Gastrocnemius medialis (tissue), 4 donors: ENCODE measurements at regions not wholly inside any gene's neighbourhood (a gene's known extent, or its start where the extent isn't known, plus 50 kb on each side); places are given as distances from the start of the nearest gene placed in this dataset.

Experiments
- ATAC-seq, 2 donors: fragments of 150-250 bp; one replicate each; pipeline ENCODE4 v1.9.1; 2016
- DNase-seq, 2 donors: peaks; one replicate each; pipeline ENCODE4 v3.0.0-alpha.2; 2019
- H3K27ac ChIP-seq, 4 donors: fragments of 200-600 bp; sonication (generic); 1 replicate in 1 of 4; 2 replicates in 3 of 4; pipeline ENCODE4 v1.5.1; 2016 to 2018; ENCODE audit warnings: mild to moderate bottlenecking in 2 of 4, moderate library complexity in 1 of 4
- H3K27me3 ChIP-seq, 3 donors: fragments of 200-600 bp; sonication (generic) in 2 of 3; 1 replicate in 1 of 3; 2 replicates in 2 of 3; pipeline versions ENCODE4 v1.5.1 to v1.6.0; 2016 to 2019; ENCODE audit warnings: mild to moderate bottlenecking in 1 of 3, moderate library complexity in 1 of 3
- H3K36me3 ChIP-seq, 2 donors: fragments of 200-600 bp; sonication (generic) in 1 of 2; one replicate each; pipeline ENCODE4 v1.5.1; 2017 to 2018
- H3K4me1 ChIP-seq, 2 donors: fragments of 200-600 bp; sonication (generic) in 1 of 2; one replicate each; pipeline ENCODE4 v1.5.1; 2016 to 2017; ENCODE audit warnings: mild to moderate bottlenecking in 2 of 2
- H3K4me3 ChIP-seq, 4 donors: fragments of 200-600 bp; sonication (generic) in 3 of 4; 1 replicate in 1 of 4; 2 replicates in 3 of 4; pipeline ENCODE4 v1.5.1; 2016 to 2019; ENCODE audit warnings: mild to moderate bottlenecking in 2 of 4
- H3K9me3 ChIP-seq, 3 donors: fragments of 200-600 bp; sonication (generic) in 2 of 3; 1 replicate in 1 of 3; 2 replicates in 2 of 3; pipeline ENCODE4 v1.5.1; 2016 to 2019
- POLR2A ChIP-seq, 2 donors: fragments of 450-650 bp; IDR thresholded peaks; one replicate each; pipeline ENCODE4 v1.6.1; 2017; ENCODE audit warnings: antibody characterized with exemption in 2 of 2, mild to moderate bottlenecking in 2 of 2, moderate library complexity in 2 of 2
- in situ Hi-C, 4 donors: fragments of 200-750 bp; cut with MboI; loops; one replicate each; pipeline versions ENCODE4 v1.15.0 to v1.8.0; 2017; ENCODE audit warnings: low sequenced_read_pairs in 4 of 4
- intact Hi-C: fragments of 100-400 bp; cut with DNase I; formaldehyde crosslinking; loops from one replicate; pipeline ENCODE4 v1.15.1; 2023; ENCODE audit warnings: low total_unique reads
- TF ChIP-seq, protein P1 (sequence below), 5 experiments: fragments of 450-650 bp in 3 of 5; fragments of 200-600 bp in 2 of 5; sonication (generic) in 2 of 5; IDR thresholded peaks in 4 of 5; conservative IDR thresholded peaks in 1 of 5; 1 replicate in 4 of 5; 2 replicates in 1 of 5; pipeline ENCODE4 v1.5.1; 2016 to 2019; ENCODE audit warnings: antibody characterized with exemption in 5 of 5, mild to moderate bottlenecking in 3 of 5, moderate library complexity in 3 of 5

DNA sequence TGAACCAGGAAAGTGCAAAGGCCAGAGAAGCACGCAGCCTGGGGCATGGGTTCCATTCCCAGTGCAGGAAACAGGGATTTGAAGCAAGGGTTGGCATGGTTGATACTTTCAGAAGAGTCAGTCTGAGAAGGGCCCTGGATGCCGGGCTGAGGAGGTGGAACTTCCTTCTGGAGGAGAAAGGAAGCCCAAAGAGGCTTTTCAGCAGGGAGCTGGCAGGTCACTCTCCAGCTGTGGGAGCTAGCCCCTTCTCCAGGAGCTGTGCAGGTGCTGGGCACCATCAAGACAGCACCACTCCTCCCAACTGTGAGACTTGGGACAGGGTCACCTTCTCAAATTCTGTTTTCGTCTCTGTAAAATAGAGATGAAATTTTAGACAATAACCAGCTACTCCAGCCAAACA, 169.8 kb downstream of the ZNF248 start:
- intact Hi-C loops (no loop called here), in situ Hi-C loops (no loop called here)
- Histone ChIP-seq H3K36me3 (no peaks in the 10 kb centered on the region), H3K27me3 (no peaks in the 10 kb centered on the region), H3K4me1 (no peaks in the 10 kb centered on the region), H3K4me3 (no peak overlapping the region), H3K9me3 (no peaks in the 10 kb centered on the region), H3K27ac (no peak overlapping the region)
- no peak for ATAC-seq
- no peak for DNase-seq
- TF ChIP-seq, protein P1, sequence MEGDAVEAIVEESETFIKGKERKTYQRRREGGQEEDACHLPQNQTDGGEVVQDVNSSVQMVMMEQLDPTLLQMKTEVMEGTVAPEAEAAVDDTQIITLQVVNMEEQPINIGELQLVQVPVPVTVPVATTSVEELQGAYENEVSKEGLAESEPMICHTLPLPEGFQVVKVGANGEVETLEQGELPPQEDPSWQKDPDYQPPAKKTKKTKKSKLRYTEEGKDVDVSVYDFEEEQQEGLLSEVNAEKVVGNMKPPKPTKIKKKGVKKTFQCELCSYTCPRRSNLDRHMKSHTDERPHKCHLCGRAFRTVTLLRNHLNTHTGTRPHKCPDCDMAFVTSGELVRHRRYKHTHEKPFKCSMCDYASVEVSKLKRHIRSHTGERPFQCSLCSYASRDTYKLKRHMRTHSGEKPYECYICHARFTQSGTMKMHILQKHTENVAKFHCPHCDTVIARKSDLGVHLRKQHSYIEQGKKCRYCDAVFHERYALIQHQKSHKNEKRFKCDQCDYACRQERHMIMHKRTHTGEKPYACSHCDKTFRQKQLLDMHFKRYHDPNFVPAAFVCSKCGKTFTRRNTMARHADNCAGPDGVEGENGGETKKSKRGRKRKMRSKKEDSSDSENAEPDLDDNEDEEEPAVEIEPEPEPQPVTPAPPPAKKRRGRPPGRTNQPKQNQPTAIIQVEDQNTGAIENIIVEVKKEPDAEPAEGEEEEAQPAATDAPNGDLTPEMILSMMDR (IDR thresholded peaks at IDR 0.05 in 4 of 5, conservative IDR thresholded peaks at IDR 0.05 in 1 of 5), result no peak
- no peak for TF ChIP-seq POLR2A (IDR thresholded peaks at IDR 0.05)

DNA sequence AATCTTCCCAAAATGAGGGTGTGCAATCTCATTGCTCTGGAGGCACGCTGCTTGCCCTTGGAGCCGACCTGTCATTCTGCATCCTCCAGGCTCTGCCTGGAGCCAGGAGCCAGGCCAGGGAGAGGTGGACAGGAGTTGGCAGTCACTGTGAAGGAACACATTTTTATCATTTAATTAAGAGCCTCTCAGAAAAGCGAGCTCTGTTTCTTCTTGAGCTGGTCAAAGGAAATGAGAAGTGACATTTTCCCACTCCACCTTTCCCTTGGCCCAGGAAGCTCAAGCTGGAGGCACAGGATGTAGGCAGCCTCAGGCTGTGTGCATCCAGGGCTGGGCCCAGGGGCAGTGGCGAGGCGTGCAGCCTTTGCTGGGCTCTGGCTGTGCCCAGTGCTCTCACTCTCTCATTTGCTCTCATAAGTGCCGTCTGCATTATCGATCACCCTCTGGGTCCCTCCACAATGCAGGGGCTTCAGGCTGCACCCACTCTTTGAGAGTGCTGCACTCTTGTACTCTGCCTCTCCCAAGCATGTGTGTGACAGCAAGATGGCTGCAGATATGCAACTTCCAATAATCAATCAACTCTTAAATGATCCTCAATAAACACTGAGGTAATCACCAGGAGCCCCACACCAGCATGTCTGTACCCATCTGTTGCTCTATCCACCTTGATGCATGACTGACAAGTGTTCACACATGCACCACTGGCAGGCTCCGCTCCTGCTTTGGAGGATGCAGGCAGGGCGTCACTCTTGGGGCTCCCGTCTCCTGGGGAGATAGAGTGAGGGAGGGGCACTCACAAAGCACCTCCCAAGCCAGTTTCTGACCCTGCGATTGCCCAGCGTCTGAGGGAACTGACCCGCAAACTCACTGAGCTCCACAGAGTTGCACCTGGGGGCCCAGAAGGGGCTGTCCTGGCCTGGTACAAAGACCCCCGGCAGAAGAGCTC, 171.4 kb downstream of the ZNF248 start:
- in situ Hi-C loops, result no loop called here

DNA sequence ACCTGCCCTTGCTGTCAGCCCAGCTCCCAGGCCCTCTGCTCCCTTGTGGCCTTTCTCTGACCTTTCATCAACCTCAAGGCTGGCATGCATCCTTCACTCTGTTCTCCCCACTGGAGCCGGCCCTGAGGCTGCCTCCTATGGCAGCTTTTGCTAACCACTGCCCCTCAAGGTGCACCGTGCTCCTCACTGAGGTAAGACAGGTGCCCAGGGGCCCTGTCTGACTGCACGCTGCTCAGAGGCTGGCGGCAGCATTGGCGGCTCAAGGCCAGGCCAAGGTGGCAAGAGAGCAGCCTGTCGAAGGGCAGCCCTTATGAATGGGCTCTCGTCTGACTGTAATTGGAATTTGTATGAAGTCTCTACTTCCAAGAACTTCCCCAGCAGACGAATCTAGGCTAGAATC, 172.6 kb downstream of the ZNF248 start:
- Histone ChIP-seq H3K4me1 (no peaks in the 10 kb centered on the region), H3K9me3 (no peaks in the 10 kb centered on the region), H3K36me3 (no peaks in the 10 kb centered on the region), H3K27ac (no peak overlapping the region), H3K4me3 (no peak overlapping the region), H3K27me3 (no peaks in the 10 kb centered on the region)
- intact Hi-C loops, result no loop called here
- in situ Hi-C loops, result no loop called here
- no peak for TF ChIP-seq POLR2A (IDR thresholded peaks at IDR 0.05)
- TF ChIP-seq, protein P1 (IDR thresholded peaks at IDR 0.05 in 4 of 5, conservative IDR thresholded peaks at IDR 0.05 in 1 of 5), result no peak
- DNase-seq, result no peak
- ATAC-seq, result no peak

More for the DNA sequence above, 171.4 kb downstream of the ZNF248 start:
- ATAC-seq (no peak), DNase-seq (no peak)
- intact Hi-C loops, result no loop called here
- H3K4me3 ChIP-seq, result no peak overlapping the region
- H3K36me3 ChIP-seq, result no peaks in the 10 kb centered on the region
- no peak for TF ChIP-seq POLR2A (IDR thresholded peaks at IDR 0.05)
- TF ChIP-seq, protein P1 (IDR thresholded peaks at IDR 0.05 in 4 of 5, conservative IDR thresholded peaks at IDR 0.05 in 1 of 5), result no peak
- no peak overlapping the region for H3K27ac ChIP-seq
- H3K27me3 ChIP-seq, result no peaks in the 10 kb centered on the region
- H3K4me1 ChIP-seq, result no peaks in the 10 kb centered on the region
- no peaks in the 10 kb centered on the region for H3K9me3 ChIP-seq

DNA sequence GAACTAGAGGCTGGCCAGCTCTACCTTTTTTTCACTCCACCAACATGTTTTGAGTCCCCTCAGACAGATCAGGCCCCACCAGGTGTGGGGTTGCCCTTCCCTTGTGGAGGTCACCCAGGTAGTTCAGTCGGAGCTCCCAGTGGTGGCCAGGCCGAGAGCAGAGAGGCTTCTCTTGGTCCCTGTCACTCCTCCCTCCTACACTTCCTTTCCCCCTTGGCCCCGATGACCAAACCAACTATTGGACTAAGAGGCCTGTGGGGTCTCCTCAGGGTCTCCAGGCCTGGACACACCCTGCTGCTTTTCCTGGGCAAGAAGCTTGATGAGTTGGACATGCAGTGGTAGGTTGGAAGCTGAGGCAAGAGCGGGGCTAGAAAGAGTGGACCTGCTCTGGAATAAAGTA, 174.8 kb downstream of the ZNF248 start:
- intact Hi-C loops, result no loop called here
- Histone ChIP-seq H3K36me3 (no peaks in the 10 kb centered on the region), H3K27me3 (no peaks in the 10 kb centered on the region), H3K4me3 (no peak overlapping the region), H3K9me3 (no peaks in the 10 kb centered on the region), H3K4me1 (no peaks in the 10 kb centered on the region), H3K27ac (no peak overlapping the region)
- TF ChIP-seq, protein P1 (IDR thresholded peaks at IDR 0.05 in 4 of 5, conservative IDR thresholded peaks at IDR 0.05 in 1 of 5), result no peak
- no peak for TF ChIP-seq POLR2A (IDR thresholded peaks at IDR 0.05)
- no peak for ATAC-seq
- in situ Hi-C loops, result no loop called here
- no peak for DNase-seq
